Panc1 (cell line): ENCODE measurements at regions not wholly inside any gene's neighbourhood (a gene's known extent, or its start where the extent isn't known, plus 50 kb on each side); places are given as distances from the start of the nearest gene placed in this dataset.

Source experiments
- SIN3A ChIP-seq: IDR thresholded peaks from 2 replicates; pipeline ENCODE4 v1.6.1; 2012; ENCODE audit warnings: low read depth, mild to moderate bottlenecking, low read length, moderate library complexity, borderline replicate concordance; ENCODE audit not compliant: insufficient read depth
- TF ChIP-seq, protein P1 (sequence below): fragments of 450-650 bp; IDR thresholded peaks from 2 replicates; pipeline ENCODE4 v1.5.1; 2017; ENCODE audit warnings: mild to moderate bottlenecking

- TF ChIP-seq, protein P1, sequence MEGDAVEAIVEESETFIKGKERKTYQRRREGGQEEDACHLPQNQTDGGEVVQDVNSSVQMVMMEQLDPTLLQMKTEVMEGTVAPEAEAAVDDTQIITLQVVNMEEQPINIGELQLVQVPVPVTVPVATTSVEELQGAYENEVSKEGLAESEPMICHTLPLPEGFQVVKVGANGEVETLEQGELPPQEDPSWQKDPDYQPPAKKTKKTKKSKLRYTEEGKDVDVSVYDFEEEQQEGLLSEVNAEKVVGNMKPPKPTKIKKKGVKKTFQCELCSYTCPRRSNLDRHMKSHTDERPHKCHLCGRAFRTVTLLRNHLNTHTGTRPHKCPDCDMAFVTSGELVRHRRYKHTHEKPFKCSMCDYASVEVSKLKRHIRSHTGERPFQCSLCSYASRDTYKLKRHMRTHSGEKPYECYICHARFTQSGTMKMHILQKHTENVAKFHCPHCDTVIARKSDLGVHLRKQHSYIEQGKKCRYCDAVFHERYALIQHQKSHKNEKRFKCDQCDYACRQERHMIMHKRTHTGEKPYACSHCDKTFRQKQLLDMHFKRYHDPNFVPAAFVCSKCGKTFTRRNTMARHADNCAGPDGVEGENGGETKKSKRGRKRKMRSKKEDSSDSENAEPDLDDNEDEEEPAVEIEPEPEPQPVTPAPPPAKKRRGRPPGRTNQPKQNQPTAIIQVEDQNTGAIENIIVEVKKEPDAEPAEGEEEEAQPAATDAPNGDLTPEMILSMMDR, result no peak
- no peak for TF ChIP-seq SIN3A
Observed at GRCh38 chr1:38523568-38523939, 336.0 kb downstream of the RRAGC start.
